Mesenchymal stem cell (in vitro differentiated cells and primary cell): ENCODE measurements at regions not wholly inside any gene's neighbourhood (a gene's known extent, or its start where the extent isn't known, plus 50 kb on each side); places are given as distances from the start of the nearest gene placed in this dataset.
"Not testable (repeated sequence)": the region's sequence is repeated elsewhere in the genome, so short reads cannot be mapped to it uniquely, and the experiment has no call there.

Experiments
- DNase-seq: peaks from one replicate; pipeline ENCODE4 v3.0.0-alpha.2; 2013
- H2AFZ ChIP-seq: one replicate; pipeline ENCODE4 v1.6.1; 2013; ENCODE audit warnings: low read depth, mild to moderate bottlenecking, control low read depth, inconsistent platforms, low read length, moderate library complexity
- H2AK5ac ChIP-seq: 2 replicates; pipeline ENCODE4 v1.6.1; 2013; ENCODE audit warnings: low read length, moderate library complexity, mild to moderate bottlenecking, inconsistent platforms; ENCODE audit not compliant: severe bottlenecking
- H2BK120ac ChIP-seq: one replicate; pipeline ENCODE4 v1.6.1; 2013; ENCODE audit warnings: low read depth, mild to moderate bottlenecking, inconsistent platforms, low read length, moderate library complexity
- H2BK12ac ChIP-seq, 2 experiments: one replicate each; pipeline ENCODE4 v1.6.1; 2013; ENCODE audit warnings: inconsistent platforms in 2 of 2, low read length in 2 of 2, mild to moderate bottlenecking in 2 of 2, moderate library complexity in 2 of 2, control low read depth in 1 of 2
- H2BK15ac ChIP-seq: one replicate; pipeline ENCODE4 v1.6.1; 2013; ENCODE audit warnings: mild to moderate bottlenecking, low read depth, inconsistent platforms; ENCODE audit not compliant: poor library complexity, severe bottlenecking
- H2BK5ac ChIP-seq: 2 replicates; pipeline ENCODE4 v1.6.1; 2013; ENCODE audit warnings: low read depth, mild to moderate bottlenecking, low read length, control low read depth, inconsistent platforms; ENCODE audit not compliant: poor library complexity, severe bottlenecking
- H3K14ac ChIP-seq, 2 experiments: one replicate each; pipeline ENCODE4 v1.6.1; 2013; ENCODE audit warnings: inconsistent platforms in 2 of 2, low read length in 2 of 2, control low read depth in 1 of 2, mild to moderate bottlenecking in 1 of 2, moderate library complexity in 1 of 2
- H3K18ac ChIP-seq, 2 experiments: one replicate each; pipeline ENCODE4 v1.6.1; 2013; ENCODE audit warnings: inconsistent platforms in 2 of 2, low read length in 2 of 2, control low read depth in 1 of 2, low read depth in 1 of 2, mild to moderate bottlenecking in 1 of 2
- H3K23ac ChIP-seq, 2 experiments: one replicate each; pipeline ENCODE4 v1.6.1; 2013; ENCODE audit warnings: inconsistent platforms in 2 of 2, low read length in 2 of 2, mild to moderate bottlenecking in 2 of 2, moderate library complexity in 2 of 2, control low read depth in 1 of 2
- H3K27ac ChIP-seq: 2 replicates; pipeline ENCODE4 v1.5.1; 2013; ENCODE audit warnings: mild to moderate bottlenecking, moderate library complexity, low read length, control low read depth, inconsistent platforms; ENCODE audit not compliant: poor library complexity, severe bottlenecking
- H3K27me3 ChIP-seq, 2 experiments: 2 replicates each; pipeline versions ENCODE4 v1.6.1 to v1.7.0; 2013; ENCODE audit warnings: low read length in 2 of 2, mild to moderate bottlenecking in 2 of 2, moderate library complexity in 2 of 2, control low read depth in 1 of 2, inconsistent platforms in 1 of 2; ENCODE audit not compliant: control insufficient read depth in 1 of 2, insufficient read depth in 1 of 2
- H3K36me3 ChIP-seq, 2 experiments: 2 replicates each; pipeline versions ENCODE4 v1.6.1 to v1.7.0; 2013; ENCODE audit warnings: low read length in 2 of 2, control low read depth in 1 of 2, inconsistent platforms in 1 of 2, low read depth in 1 of 2, mild to moderate bottlenecking in 1 of 2; ENCODE audit not compliant: insufficient read depth in 2 of 2, control insufficient read depth in 1 of 2
- H3K4ac ChIP-seq, 2 experiments: one replicate each; pipeline ENCODE4 v1.6.1; 2013; ENCODE audit warnings: inconsistent platforms in 2 of 2, low read length in 2 of 2, mild to moderate bottlenecking in 2 of 2, moderate library complexity in 2 of 2, control low read depth in 1 of 2, low read depth in 1 of 2
- H3K4me1 ChIP-seq: 2 replicates; pipeline ENCODE4 v1.6.1; 2013; ENCODE audit warnings: low read depth, low read length, control low read depth; ENCODE audit not compliant: control insufficient read depth, insufficient read depth
- H3K4me2 ChIP-seq: 2 replicates; pipeline ENCODE4 v1.6.1; 2013; ENCODE audit warnings: low read length, mild to moderate bottlenecking, inconsistent platforms; ENCODE audit not compliant: poor library complexity, severe bottlenecking
- H3K4me3 ChIP-seq, 2 experiments: 2 replicates each; pipeline versions ENCODE4 v1.5.1 to v1.7.0; 2013; ENCODE audit warnings: low read length in 2 of 2, mild to moderate bottlenecking in 2 of 2, control low read depth in 1 of 2, low read depth in 1 of 2; ENCODE audit not compliant: insufficient read depth in 1 of 2
- H3K79me1 ChIP-seq: replicated peaks from 2 replicates; pipeline ENCODE4 v1.6.1; 2013; ENCODE audit warnings: mild to moderate bottlenecking, control low read depth, low read length, inconsistent platforms; ENCODE audit not compliant: poor library complexity, severe bottlenecking
- H3K9ac ChIP-seq: 2 replicates; pipeline ENCODE4 v1.7.0; 2013; ENCODE audit warnings: mild to moderate bottlenecking, low read length, moderate library complexity
- H3K9me3 ChIP-seq: 2 replicates; pipeline ENCODE4 v1.7.0; 2013; ENCODE audit warnings: mild to moderate bottlenecking, low read length; ENCODE audit not compliant: control insufficient read depth
- H4K8ac ChIP-seq: one replicate; pipeline ENCODE4 v1.6.1; 2013; ENCODE audit warnings: inconsistent platforms, mild to moderate bottlenecking, low read length, moderate library complexity
- H4K91ac ChIP-seq: one replicate; pipeline ENCODE4 v1.6.1; 2013; ENCODE audit warnings: mild to moderate bottlenecking, low read length, inconsistent platforms
- WGBS: methylation state at CpG from one replicate; pipeline ENCODE4 v1.1.7; 2013; ENCODE audit warnings: mixed read lengths; 5-methylcytosine and 5-hydroxymethylcytosine counted together

GRCh38 chr2:3899536-3900155, 196.3 kb downstream of the DCDC2C start:
- WGBS = 68% methylated on average over 2 of the region's 4 CpGs
- Histone ChIP-seq H2BK120ac (no peak overlapping the region), H2BK5ac (no peak overlapping the region), H3K4me2 (no peak overlapping the region), H3K36me3 (no peaks in the 10 kb centered on the region), H3K4me3 (no peak overlapping the region), H3K9ac (no peak overlapping the region), H3K27me3 (no peaks in the 10 kb centered on the region), H2AFZ (no peak overlapping the region), H2BK15ac (no peak overlapping the region), H3K14ac (no peak overlapping the region), H3K4ac (no peak overlapping the region), H3K18ac (no peak overlapping the region), H4K91ac (no peak overlapping the region), H3K23ac (no peak overlapping the region), H2BK12ac (no peak overlapping the region), H3K27ac (no peak overlapping the region), H3K4me1 (no peaks in the 10 kb centered on the region), H3K79me1 (no peaks in the 10 kb centered on the region), H3K9me3 (peaks cover 4% of the 10 kb centered on the region), H2AK5ac (no peak overlapping the region), H4K8ac (no peak overlapping the region)
- no peak for DNase-seq

GRCh38 chr2:3902131-3902530, 198.8 kb downstream of the DCDC2C start:
- H3K4me2 ChIP-seq = no peak overlapping the region
- H3K9me3 ChIP-seq = peaks cover 9% of the 10 kb centered on the region
- no peak overlapping the region for H4K8ac ChIP-seq
- no peak overlapping the region for H3K18ac ChIP-seq
- H3K9ac ChIP-seq = no peak overlapping the region
- no peak overlapping the region for H2BK120ac ChIP-seq
- no peak for DNase-seq
- 86% methylated on average over 6 of the region's 8 CpGs for WGBS
- no peaks in the 10 kb centered on the region for H3K36me3 ChIP-seq
- no peaks in the 10 kb centered on the region for H3K79me1 ChIP-seq
- no peak overlapping the region for H2AK5ac ChIP-seq
- H3K27ac ChIP-seq = no peak overlapping the region
- H4K91ac ChIP-seq = no peak overlapping the region
- H3K4me1 ChIP-seq = no peaks in the 10 kb centered on the region
- no peak overlapping the region for H2BK12ac ChIP-seq
- H2BK5ac ChIP-seq = no peak overlapping the region
- H3K14ac ChIP-seq = no peak overlapping the region
- H3K27me3 ChIP-seq = no peaks in the 10 kb centered on the region
- H3K4me3 ChIP-seq = no peak overlapping the region
- H3K23ac ChIP-seq = no peak overlapping the region
- no peak overlapping the region for H2AFZ ChIP-seq
- no peak overlapping the region for H3K4ac ChIP-seq
- no peak overlapping the region for H2BK15ac ChIP-seq

- peaks cover 9% of the 10 kb centered on the region for H3K9me3 ChIP-seq
- H3K4me3 ChIP-seq = no peak overlapping the region
- H3K36me3 ChIP-seq = no peaks in the 10 kb centered on the region
- no peak overlapping the region for H3K14ac ChIP-seq
- H3K4ac ChIP-seq = no peak overlapping the region
- no peak overlapping the region for H3K27ac ChIP-seq
- no peak for DNase-seq
- no peak overlapping the region for H3K9ac ChIP-seq
- H3K4me2 ChIP-seq = no peak overlapping the region
- no peak overlapping the region for H2BK12ac ChIP-seq
- no peaks in the 10 kb centered on the region for H3K4me1 ChIP-seq
- H2BK15ac ChIP-seq = no peak overlapping the region
- 67% methylated on average over 5 of the region's 6 CpGs for WGBS
- no peak overlapping the region for H3K18ac ChIP-seq
- no peak overlapping the region for H2BK5ac ChIP-seq
- H2AFZ ChIP-seq = no peak overlapping the region
- H3K79me1 ChIP-seq = no peaks in the 10 kb centered on the region
- H2BK120ac ChIP-seq = no peak overlapping the region
- H4K91ac ChIP-seq = no peak overlapping the region
- H2AK5ac ChIP-seq = no peak overlapping the region
- H4K8ac ChIP-seq = no peak overlapping the region
- H3K23ac ChIP-seq = no peak overlapping the region
- H3K27me3 ChIP-seq = no peaks in the 10 kb centered on the region
Observed at GRCh38 chr2:3904061-3904460, 200.7 kb downstream of the DCDC2C start.

- 57% methylated on average over 1 of the region's 1 CpG for WGBS
- H3K4me2 ChIP-seq, H4K8ac ChIP-seq, H3K4me1 ChIP-seq, H3K14ac ChIP-seq, H4K91ac ChIP-seq, H3K4me3 ChIP-seq, H3K36me3 ChIP-seq, H3K4ac ChIP-seq, H3K27ac ChIP-seq, DNase-seq, H2AK5ac ChIP-seq, H2BK15ac ChIP-seq, H3K23ac ChIP-seq, H2AFZ ChIP-seq, H3K18ac ChIP-seq, H2BK5ac ChIP-seq, H3K27me3 ChIP-seq, H2BK12ac ChIP-seq, H3K9ac ChIP-seq, H3K79me1 ChIP-seq, H2BK120ac ChIP-seq: not testable (repeated sequence)
- H3K9me3 ChIP-seq = peaks cover 12% of the 10 kb centered on the region
Observed at GRCh38 chr2:3908498-3908897, 205.1 kb downstream of the DCDC2C start.
